ENCODE measurements at regions not wholly inside any gene's neighbourhood (a gene's known extent, or its start where the extent isn't known, plus 50 kb on each side); places are given as distances from the start of the nearest gene placed in this dataset.

- no peak overlapping the region for H3K4me3 ChIP-seq (ENCODE audit: low read depth, low read length)
- no peak for TF ChIP-seq CTCF (IDR thresholded peaks at IDR 0.05; ENCODE audit: low read depth, low read length)
These were observed 118.5 kb upstream of the MMS22L start for GRCh38 chr6:97401533-97401932.

GRCh38 chr6:97405818-97406409, 122.9 kb upstream of the MMS22L start:
- TF ChIP-seq CTCF (IDR thresholded peaks at IDR 0.05; ENCODE audit: low read depth, low read length): no peak
- no peak overlapping the region for H3K4me3 ChIP-seq (ENCODE audit: low read depth, low read length)

- no peak for TF ChIP-seq CTCF (IDR thresholded peaks at IDR 0.05; ENCODE audit: low read depth, low read length)
- no peak overlapping the region for H3K4me3 ChIP-seq (ENCODE audit: low read depth, low read length)
These were observed 123.6 kb upstream of the MMS22L start for GRCh38 chr6:97406633-97407032.

GRCh38 chr6:97411610-97412009, 128.6 kb upstream of the MMS22L start:
- H3K4me3 ChIP-seq (ENCODE audit: low read depth, low read length): no peak overlapping the region
- TF ChIP-seq CTCF (IDR thresholded peaks at IDR 0.05; ENCODE audit: low read depth, low read length): no peak

GRCh38 chr6:97412511-97412910, 129.5 kb upstream of the MMS22L start:
- no peak for TF ChIP-seq CTCF (IDR thresholded peaks at IDR 0.05; ENCODE audit: low read depth, low read length)
- H3K4me3 ChIP-seq (ENCODE audit: low read depth, low read length): no peak overlapping the region

- no peak overlapping the region for H3K4me3 ChIP-seq (ENCODE audit: low read depth, low read length)
- TF ChIP-seq CTCF (IDR thresholded peaks at IDR 0.05; ENCODE audit: low read depth, low read length): no peak
These were observed 139.2 kb upstream of the MMS22L start for GRCh38 chr6:97422171-97422570.

GRCh38 chr6:97423190-97423589, 140.2 kb upstream of the MMS22L start:
- H3K4me3 ChIP-seq (ENCODE audit: low read depth, low read length): no peak overlapping the region
- no peak for TF ChIP-seq CTCF (IDR thresholded peaks at IDR 0.05; ENCODE audit: low read depth, low read length)

All from WI38 (cell line).